Sigmoid colon (tissue), 6 donors: ENCODE measurements at regions not wholly inside any gene's neighbourhood (a gene's known extent, or its start where the extent isn't known, plus 50 kb on each side); places are given as distances from the start of the nearest gene placed in this dataset.
A peak's percentile ranks its signal among the peaks of the same experiment; 100 is the strongest.
"Not testable (repeated sequence)": the region's sequence is repeated elsewhere in the genome, so short reads cannot be mapped to it uniquely, and the experiment has no call there.

ENCODE experiments used
- DNase-seq: peaks from one replicate; pipeline ENCODE4 v3.0.0-alpha.2; 2019
- H3K27ac ChIP-seq, 4 donors: fragments of 200-600 bp; sonication (generic); one replicate each; pipeline ENCODE4 v1.5.1; 2016 to 2019; ENCODE audit warnings: mild to moderate bottlenecking in 1 of 4
- H3K27me3 ChIP-seq, 3 donors: fragments of 200-600 bp; sonication (generic); one replicate each; pipeline ENCODE4 v1.5.1; 2019; ENCODE audit warnings: mild to moderate bottlenecking in 1 of 3
- H3K36me3 ChIP-seq, 4 donors: fragments of 200-600 bp; sonication (generic); one replicate each; pipeline ENCODE4 v1.5.1; 2016 to 2019
- H3K4me1 ChIP-seq, 4 donors: fragments of 200-600 bp; sonication (generic); one replicate each; pipeline ENCODE4 v1.5.1; 2017 to 2019
- H3K4me3 ChIP-seq, 4 donors: fragments of 200-600 bp; sonication (generic); one replicate each; pipeline ENCODE4 v1.5.1; 2017 to 2019; ENCODE audit warnings: mild to moderate bottlenecking in 2 of 4, moderate library complexity in 1 of 4
- H3K9me3 ChIP-seq, 4 donors: fragments of 200-600 bp in 3 of 4; sonication (generic) in 3 of 4; one replicate each; pipeline versions ENCODE4 v1.5.1 to v1.6.1; 2013 to 2019
- CTCF ChIP-seq, 4 experiments: fragments of 450-650 bp in 3 of 4; fragments of 200-600 bp in 1 of 4; IDR thresholded peaks; one replicate each; pipeline ENCODE4 v1.5.1; 2016 to 2019; ENCODE audit warnings: antibody characterized with exemption in 4 of 4, mild to moderate bottlenecking in 3 of 4, moderate library complexity in 2 of 4
- EP300 ChIP-seq, 4 donors: sonication (generic); formaldehyde crosslinking; IDR thresholded peaks; one replicate each; pipeline ENCODE4 v1.6.1; 2017; ENCODE audit warnings: antibody characterized with exemption in 4 of 4
- POLR2A ChIP-seq, 2 donors: fragments of 450-650 bp; IDR thresholded peaks; one replicate each; pipeline ENCODE4 v1.6.1; 2016; ENCODE audit warnings: antibody characterized with exemption in 2 of 2, mild to moderate bottlenecking in 2 of 2, moderate library complexity in 2 of 2
- POLR2AphosphoS5 ChIP-seq, 4 donors: sonication (generic); formaldehyde crosslinking; IDR thresholded peaks; one replicate each; pipeline ENCODE4 v1.6.1; 2017; ENCODE audit warnings: antibody characterized with exemption in 4 of 4
- whole genome bisulfite sequencing, 2 donors: extraction: QIAGEN DNeasy Blood & Tissue Kit; methylation state at CpG; one replicate each; pipeline ENCODE4 v1.1.7; 2013; 5-methylcytosine and 5-hydroxymethylcytosine counted together
- intact Hi-C: fragments of 100-400 bp; cut with DNase I; formaldehyde crosslinking; loops from one replicate; pipeline ENCODE4 v1.15.1; 2023
- donor health status: healthy with polysubstance abuse.
- donor health status: healthy.

GRCh38 chr10:6787091-6787490, 207.0 kb upstream of the PRKCQ start:
- Histone ChIP-seq H3K4me1 (peaks cover 0 to 12% (median 5%) of the 10 kb centered on the region in 4 donors), H3K27ac (no peak overlapping the region), H3K36me3 (no peaks in the 10 kb centered on the region), H3K27me3 (no peaks in the 10 kb centered on the region), H3K9me3 (no peaks in the 10 kb centered on the region), H3K4me3 (no peak overlapping the region)
- no peak for DNase-seq
- 74 to 89% methylated on average over 3 of the region's 3 CpGs for WGBS, 2 donors
- no peak for TF ChIP-seq POLR2AphosphoS5 (IDR thresholded peaks at IDR 0.05)
- no peak for TF ChIP-seq EP300 (IDR thresholded peaks at IDR 0.05)
- no peak for TF ChIP-seq CTCF (IDR thresholded peaks at IDR 0.05)
- no peak for TF ChIP-seq POLR2A (IDR thresholded peaks at IDR 0.05)
- intact Hi-C loops: loop anchor here (5.0 kb wide), 1 partner anchor 630 kb away; no protein-coding TSS in a partner anchor

DNA sequence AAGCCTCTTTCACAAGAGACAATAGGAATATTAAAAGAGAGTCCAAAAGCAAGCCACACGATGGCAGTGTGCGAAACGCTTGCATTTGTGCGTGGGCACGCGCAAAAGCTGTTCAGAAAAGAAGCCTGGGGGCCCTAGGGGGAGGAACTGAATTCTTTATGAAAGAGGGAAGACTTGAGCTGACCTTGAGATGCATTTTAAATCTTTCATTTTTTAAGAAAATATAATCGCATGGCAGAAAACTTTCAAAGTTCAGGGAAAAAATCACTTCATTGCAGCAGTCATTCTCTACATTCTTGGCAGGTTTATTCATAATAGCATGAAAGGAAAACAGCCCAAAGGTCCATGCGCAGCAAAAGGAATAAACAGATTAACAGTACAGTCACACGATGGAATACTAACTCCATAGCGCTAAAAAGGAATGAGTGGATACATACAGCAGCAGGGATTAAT, 206.5 kb upstream of the PRKCQ start:
- TF ChIP-seq CTCF (IDR thresholded peaks at IDR 0.05): peak in 2 of 4 experiments; percentile 24 to 36
- no peak for TF ChIP-seq POLR2A (IDR thresholded peaks at IDR 0.05)
- no peak for TF ChIP-seq POLR2AphosphoS5 (IDR thresholded peaks at IDR 0.05)
- H3K27ac ChIP-seq: no peak overlapping the region
- DNase-seq: no peak
- intact Hi-C loops: loop anchor here (5.0 kb wide), 1 partner anchor 631 kb away; no protein-coding TSS in a partner anchor
- H3K27me3 ChIP-seq: no peaks in the 10 kb centered on the region
- H3K4me1 ChIP-seq: peaks cover 0 to 12% (median 5%) of the 10 kb centered on the region in 4 donors
- H3K4me3 ChIP-seq: peak overlapping the region in 1 of 4 donors; percentile 13
- H3K36me3 ChIP-seq: no peaks in the 10 kb centered on the region
- H3K9me3 ChIP-seq: no peaks in the 10 kb centered on the region
- WGBS, 2 donors: 42 to 44% methylated on average over 10 of the region's 10 CpGs

DNA sequence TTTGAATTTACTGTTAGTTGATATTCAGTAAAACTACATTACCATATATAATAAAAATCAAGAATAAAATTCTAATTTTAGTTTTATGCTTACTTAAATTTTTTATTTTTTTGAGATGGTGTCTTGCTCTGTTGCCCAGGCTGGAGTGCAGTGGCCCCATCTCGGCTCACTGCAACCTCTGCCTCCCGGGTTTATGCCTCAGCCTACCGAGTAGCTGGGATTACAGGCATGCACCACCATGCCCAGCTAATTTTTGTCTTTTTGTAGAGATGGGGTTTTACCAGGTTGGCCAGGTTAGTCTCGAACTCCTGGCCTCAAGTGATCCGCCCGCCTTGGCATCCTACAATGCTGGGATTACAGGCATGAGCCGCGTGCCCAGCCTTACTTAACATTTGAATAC, 204.4 kb upstream of the PRKCQ start:
- DNase-seq, intact Hi-C loops, H3K4me3 ChIP-seq, H3K9me3 ChIP-seq, H3K27me3 ChIP-seq, H3K36me3 ChIP-seq, H3K27ac ChIP-seq: not testable (repeated sequence)
- peaks cover 0 to 12% (median 5%) of the 10 kb centered on the region in 4 donors for H3K4me1 ChIP-seq
- WGBS, 2 donors: 92 to 93% methylated on average over 8 of the region's 8 CpGs

DNA sequence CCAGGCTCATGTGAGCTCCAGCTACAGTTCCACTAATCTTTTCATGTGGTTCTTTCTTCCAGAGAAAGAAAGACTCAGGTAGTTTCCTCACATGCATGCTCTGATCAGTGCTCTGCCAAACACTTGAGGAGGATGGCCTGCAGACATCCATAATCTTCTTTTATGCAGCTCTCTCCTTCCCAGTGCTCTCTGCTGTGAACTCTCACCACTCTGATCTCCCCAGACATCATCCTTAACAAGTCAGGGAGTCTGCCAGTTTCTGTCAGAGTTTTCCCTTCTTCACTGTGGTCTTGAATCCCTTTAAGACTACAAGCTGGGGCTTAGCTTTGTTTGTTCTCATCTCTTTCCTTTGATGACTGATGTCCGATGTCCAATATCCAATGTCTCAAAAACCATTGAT, 203.4 kb upstream of the PRKCQ start:
- H3K4me3 ChIP-seq: no peak overlapping the region
- H3K36me3 ChIP-seq: no peaks in the 10 kb centered on the region
- no peaks in the 10 kb centered on the region for H3K9me3 ChIP-seq
- intact Hi-C loops: no loop called here
- H3K27me3 ChIP-seq: no peaks in the 10 kb centered on the region
- no peak for TF ChIP-seq EP300 (IDR thresholded peaks at IDR 0.05)
- TF ChIP-seq POLR2AphosphoS5 (IDR thresholded peaks at IDR 0.05): no peak
- no peak for TF ChIP-seq CTCF (IDR thresholded peaks at IDR 0.05)
- no peak for TF ChIP-seq POLR2A (IDR thresholded peaks at IDR 0.05)
- WGBS, 2 donors: 91 to 96% methylated on average over 1 of the region's 1 CpG
- no peak for DNase-seq
- no peak overlapping the region for H3K27ac ChIP-seq
- H3K4me1 ChIP-seq: peaks cover 0 to 12% (median 5%) of the 10 kb centered on the region in 4 donors

GRCh38 chr10:6782378-6782777, 202.3 kb upstream of the PRKCQ start:
- Histone ChIP-seq H3K4me3 (no peak overlapping the region), H3K9me3 (no peaks in the 10 kb centered on the region), H3K27ac (no peak overlapping the region), H3K4me1 (peaks cover 0 to 12% (median 5%) of the 10 kb centered on the region in 4 donors), H3K27me3 (peaks cover 0 to 3% (median 0%) of the 10 kb centered on the region in 3 donors), H3K36me3 (no peaks in the 10 kb centered on the region)
- 39 to 74% methylated on average over 2 of the region's 2 CpGs for WGBS, 2 donors
- intact Hi-C loops: no loop called here
- DNase-seq: no peak
- TF ChIP-seq POLR2A (IDR thresholded peaks at IDR 0.05): no peak
- no peak for TF ChIP-seq CTCF (IDR thresholded peaks at IDR 0.05)
- no peak for TF ChIP-seq POLR2AphosphoS5 (IDR thresholded peaks at IDR 0.05)
- no peak for TF ChIP-seq EP300 (IDR thresholded peaks at IDR 0.05)
